NCI-H774 (cell line): ENCODE measurements at regions not wholly inside any gene's neighbourhood (a gene's known extent, or its start where the extent isn't known, plus 50 kb on each side); places are given as distances from the start of the nearest gene placed in this dataset.
"Not testable (repeated sequence)": the region's sequence is repeated elsewhere in the genome, so short reads cannot be mapped to it uniquely, and the experiment has no call there.

Experiments
- DNase-seq: peaks from one replicate; lab custom pipeline; 2025; lab: John Stamatoyannopoulos, UW

DNA sequence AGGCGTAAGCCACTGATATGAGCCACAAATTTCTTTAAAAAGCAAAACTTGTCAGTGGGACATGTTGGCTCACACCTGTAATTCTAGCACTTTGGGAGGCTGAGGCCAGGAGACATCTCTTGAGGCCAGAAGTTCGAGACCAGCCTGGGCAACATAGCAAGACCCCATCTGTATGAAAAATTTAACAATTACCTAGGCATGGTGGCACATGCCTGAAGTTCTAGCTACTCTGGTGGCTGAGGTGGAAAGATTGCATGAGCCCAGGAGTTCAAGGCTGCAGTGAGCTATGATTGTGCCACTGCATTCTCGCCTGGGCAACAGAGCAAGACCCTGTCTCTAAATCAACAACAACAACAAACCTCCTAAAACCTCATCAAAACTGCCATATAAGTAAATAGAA, 147.6 kb upstream of the BARHL2 start:
- DNase-seq: no peak

DNA sequence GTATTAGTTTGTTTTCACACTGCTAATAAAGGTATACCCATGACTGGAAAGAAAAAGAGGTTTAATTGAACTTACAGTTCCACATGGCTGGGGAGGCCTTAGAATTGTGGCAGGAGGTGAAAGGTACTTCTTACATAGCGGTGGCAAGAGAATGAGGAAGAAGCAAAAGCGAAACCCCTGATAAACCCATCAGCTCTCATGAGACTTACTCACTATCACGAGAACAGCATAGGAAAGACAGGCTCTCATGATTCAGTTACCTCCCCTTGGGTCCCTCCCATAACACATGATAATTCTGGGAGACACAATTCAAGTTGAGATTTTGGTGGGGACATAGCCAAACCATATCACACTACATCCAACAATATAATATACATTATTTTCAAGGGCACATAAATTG, 145.7 kb upstream of the BARHL2 start:
- no peak for DNase-seq

GRCh38 chr1:90861421-90861820, 144.3 kb upstream of the BARHL2 start:
- not testable (repeated sequence) for DNase-seq

DNA sequence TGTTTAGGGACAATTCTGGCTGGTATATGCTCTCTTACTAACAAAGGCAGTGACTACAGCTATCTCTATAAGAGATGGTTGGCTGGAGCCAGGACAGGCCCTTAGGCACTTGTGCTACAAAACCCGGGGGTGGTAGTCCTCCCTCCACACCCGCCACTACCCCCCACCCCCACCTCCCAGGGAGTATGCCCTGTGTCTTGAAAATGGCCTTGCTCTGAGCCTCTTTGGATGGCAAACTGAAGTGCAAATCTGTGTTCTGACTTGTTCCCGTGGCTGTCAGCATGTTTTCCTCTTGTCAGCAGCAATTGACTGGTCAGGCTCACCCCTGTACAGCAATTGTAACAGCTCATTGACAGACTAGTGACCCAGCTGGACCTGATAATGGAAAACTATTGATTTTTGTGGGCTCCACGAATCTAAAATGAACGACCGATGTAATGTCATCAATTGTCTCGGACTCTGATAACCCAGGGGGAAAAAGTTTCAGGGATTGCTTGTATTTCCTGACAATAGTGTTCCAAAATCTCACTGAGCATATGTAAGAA, 139.4 kb upstream of the BARHL2 start:
- DNase-seq: no peak

- no peak for DNase-seq
These were observed 137.4 kb upstream of the BARHL2 start for GRCh38 chr1:90854397-90854924.

- no peak for DNase-seq
These were observed 134.6 kb upstream of the BARHL2 start for GRCh38 chr1:90851711-90852050.

GRCh38 chr1:90850898-90851710, 134.0 kb upstream of the BARHL2 start:
- DNase-seq: peak; percentile 80

DNA sequence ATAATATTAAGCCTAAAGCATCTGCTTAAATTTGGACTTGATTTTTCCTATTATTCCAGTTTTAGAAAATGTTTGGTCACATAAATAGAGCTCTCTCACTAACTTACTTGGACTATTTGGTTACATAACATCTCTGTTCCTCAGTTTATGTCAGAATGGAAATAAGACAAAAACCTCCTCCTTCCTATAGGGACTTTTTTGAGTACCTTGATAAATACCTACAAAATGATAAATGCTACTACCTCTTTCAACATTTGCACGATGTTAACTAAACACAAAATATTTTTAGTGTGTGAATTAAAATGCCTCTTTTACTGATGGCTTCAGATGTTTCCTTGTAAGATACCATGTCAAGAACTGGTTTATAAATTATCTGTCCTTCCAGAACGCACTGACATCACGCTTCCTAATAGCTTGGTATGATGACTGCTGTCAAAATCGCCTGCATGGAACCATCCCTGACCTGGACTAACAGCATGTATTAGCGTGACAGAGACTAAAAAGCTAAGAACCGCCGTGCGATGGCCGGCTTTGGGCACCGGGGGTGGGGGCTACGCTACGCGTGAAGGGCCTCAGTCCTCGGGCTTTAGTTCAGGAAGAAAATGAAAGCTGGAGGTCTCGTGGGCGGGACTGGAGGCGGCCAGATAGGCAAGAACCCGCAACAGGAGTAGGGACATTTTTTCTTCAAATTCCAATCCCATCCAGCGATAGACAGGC, 133.2 kb upstream of the BARHL2 start:
- peak; percentile 25 for DNase-seq

DNA sequence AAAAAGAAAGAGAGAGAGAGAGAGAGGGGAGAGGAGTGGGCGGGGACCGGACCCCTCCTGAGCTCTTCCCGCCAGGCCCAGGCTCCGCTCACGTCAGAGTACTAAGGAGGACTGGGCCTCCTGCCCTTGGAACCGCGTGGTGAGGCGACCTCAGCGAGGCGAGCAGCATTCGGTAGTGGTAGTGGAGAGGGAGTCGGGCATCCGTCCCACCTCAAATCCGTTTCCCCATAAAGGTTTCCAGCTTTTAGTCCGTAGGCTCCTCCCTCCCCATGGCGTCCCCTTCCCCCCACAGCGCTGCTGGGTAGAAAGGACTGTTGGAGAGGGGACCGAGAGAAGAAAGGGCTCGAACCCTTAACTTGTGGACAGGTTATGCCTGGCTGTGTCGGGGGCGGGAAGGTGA, 124.4 kb upstream of the BARHL2 start:
- DNase-seq: no peak

GRCh38 chr1:90840352-90840751, 123.2 kb upstream of the BARHL2 start:
- no peak for DNase-seq

- DNase-seq: no peak
These were observed 122.2 kb upstream of the BARHL2 start for GRCh38 chr1:90839323-90839722.

DNA sequence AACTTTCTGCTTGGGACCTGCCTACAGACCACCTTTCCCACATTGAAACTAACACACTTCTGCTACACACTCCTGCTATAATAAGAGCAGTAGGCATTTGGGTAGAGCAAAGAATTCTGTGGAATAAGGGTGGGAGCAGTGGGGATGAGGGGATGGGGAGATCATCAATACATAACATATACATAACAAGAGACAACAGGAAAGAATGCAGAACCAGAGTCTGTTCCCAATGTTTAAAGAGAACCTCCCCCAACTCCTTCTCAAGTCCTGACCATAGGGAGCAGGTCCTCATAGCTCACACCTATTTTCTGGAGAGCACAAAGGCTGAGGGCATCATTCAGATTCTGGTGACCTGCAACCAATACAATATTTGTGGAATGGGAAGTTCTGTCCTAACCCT, 121.6 kb upstream of the BARHL2 start:
- no peak for DNase-seq

DNA sequence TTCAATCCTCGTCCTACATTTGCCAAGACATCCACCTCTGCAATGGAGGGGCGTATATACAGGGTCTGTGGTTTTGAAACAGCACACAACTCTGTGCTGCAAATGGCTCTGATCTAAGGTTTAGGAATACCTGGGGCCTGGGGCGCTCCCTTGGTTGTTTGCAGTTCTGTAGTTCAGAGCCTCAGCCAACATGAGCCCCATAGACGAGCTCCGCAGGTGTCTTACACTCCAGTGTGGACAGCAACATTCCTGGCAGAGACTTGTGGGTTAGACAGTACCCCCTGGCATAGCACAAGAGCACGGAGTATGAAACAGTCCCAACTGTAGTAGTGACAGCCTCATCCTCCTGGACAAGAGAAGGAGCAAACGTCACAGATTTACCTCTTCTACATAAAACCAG, 120.3 kb upstream of the BARHL2 start:
- DNase-seq: no peak

DNA sequence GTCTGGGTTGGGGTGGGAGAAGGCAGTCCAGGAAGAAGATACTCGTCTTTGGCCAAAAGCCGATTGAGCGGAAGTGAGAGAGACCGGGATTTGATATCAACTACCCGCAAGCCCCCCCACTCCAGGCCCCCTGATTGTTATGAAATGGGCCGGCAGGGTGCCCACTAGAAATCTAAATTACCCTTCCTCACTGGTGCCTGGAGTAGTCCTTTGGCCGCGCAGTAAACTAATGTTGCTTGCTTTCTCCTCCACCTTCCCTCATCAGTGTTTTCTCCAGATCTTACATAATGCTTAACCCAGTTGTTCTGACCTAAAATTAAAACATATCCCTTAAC, 119.2 kb upstream of the BARHL2 start:
- no peak for DNase-seq

DNA sequence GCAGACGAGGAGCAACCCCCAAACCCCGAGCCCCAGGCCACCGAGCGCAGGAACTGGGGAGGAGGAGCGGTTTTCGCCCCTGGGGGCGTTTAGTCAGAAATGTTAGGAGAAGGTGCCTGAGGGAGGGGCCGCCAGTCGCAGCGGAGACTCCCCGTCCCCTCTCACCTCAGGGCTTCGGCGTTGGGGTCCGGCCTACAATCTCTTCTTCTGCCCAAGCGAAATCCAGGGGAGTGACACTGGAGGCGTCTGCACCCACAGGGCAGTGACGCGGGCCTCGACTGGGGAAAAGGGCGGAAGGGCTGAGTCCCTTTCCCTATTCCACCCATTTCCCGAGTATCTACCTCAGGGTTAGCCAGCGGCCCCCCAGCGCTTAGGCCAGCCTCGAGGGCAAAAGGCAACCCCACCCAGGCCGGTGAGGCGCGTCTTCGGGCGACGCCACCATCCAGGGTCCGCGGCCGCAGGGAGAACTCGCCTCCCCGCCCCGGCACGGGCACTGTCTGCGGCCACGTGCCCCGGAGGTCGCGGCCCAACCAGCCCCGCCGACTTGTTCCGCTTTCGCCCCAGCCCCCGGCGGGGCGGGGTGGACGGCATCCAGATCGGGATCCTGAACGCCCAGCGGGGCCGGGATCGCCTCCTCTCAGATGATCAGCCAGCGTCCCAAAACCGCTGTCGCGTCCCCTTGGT, 118.7 kb upstream of the BARHL2 start:
- no peak for DNase-seq

DNA sequence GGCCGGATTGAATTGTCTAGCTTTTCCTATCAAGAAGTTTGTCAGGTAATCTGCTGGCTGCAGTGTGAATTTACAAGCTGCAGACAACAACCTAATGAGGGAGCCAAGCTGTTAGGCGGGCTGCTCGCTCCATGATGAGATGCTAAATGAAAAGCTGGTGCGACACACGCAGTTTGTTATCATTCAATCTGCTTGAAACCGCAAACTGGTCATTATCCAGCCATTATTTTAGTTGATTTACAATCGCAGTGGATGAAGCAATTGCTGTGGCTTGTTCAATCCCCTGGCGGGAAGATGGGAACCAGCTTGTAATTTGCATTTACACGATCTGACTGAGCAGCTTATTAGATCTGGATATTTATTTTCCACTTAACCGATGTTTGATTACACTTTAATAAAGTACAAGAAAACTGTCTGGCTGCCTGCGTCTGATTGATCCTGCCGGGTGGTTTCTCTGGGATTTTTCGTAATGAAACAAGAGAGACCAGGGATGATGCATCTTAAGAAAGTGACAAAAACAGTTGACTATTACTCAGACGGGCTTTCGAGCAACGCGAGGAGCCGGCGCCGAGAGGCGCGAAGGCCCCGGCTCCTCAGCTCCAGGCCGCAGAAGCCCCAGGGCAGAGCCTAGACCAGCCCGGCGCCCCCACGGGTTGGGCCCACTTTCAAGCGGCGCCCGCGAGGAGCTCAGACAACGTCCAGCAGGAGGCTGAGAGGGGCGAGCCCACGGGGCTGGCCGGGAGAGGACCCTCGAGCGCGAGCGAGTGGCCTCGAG, 118.0 kb upstream of the BARHL2 start:
- DNase-seq: no peak

- DNase-seq: no peak
These were observed 117.3 kb upstream of the BARHL2 start for GRCh38 chr1:90834354-90834885.

- no peak for DNase-seq
These were observed 116.5 kb upstream of the BARHL2 start for GRCh38 chr1:90833466-90834110.

- DNase-seq: no peak
These were observed 114.8 kb upstream of the BARHL2 start for GRCh38 chr1:90831910-90832309.

- no peak for DNase-seq
These were observed 109.7 kb upstream of the BARHL2 start for GRCh38 chr1:90826834-90827233.

GRCh38 chr1:90826024-90826423, 108.9 kb upstream of the BARHL2 start:
- no peak for DNase-seq
